Ishikawa (cell line): ENCODE measurements at regions not wholly inside any gene's neighbourhood (a gene's known extent, or its start where the extent isn't known, plus 50 kb on each side); places are given as distances from the start of the nearest gene placed in this dataset.

Experiments
- EGR1 ChIP-seq: IDR thresholded peaks from 2 replicates; pipeline ENCODE4 v1.6.1; 2012
- NFIC ChIP-seq: IDR thresholded peaks from 2 replicates; pipeline ENCODE4 v1.6.1; 2012
- RAD21 ChIP-seq: IDR thresholded peaks from 2 replicates; pipeline ENCODE4 v1.6.1; 2012; ENCODE audit warnings: low read depth
- TAF1 ChIP-seq: IDR thresholded peaks from 2 replicates; pipeline ENCODE4 v1.6.1; 2012; ENCODE audit warnings: low read depth, mild to moderate bottlenecking
- TCF12 ChIP-seq: IDR thresholded peaks from 2 replicates; pipeline ENCODE4 v1.6.1; 2012; ENCODE audit warnings: low read depth
- YY1 ChIP-seq: IDR thresholded peaks from 2 replicates; pipeline ENCODE4 v1.6.1; 2012; ENCODE audit warnings: low read depth
- TF ChIP-seq, protein P1 (sequence below): IDR thresholded peaks from 2 replicates; pipeline ENCODE4 v1.6.1; 2012; ENCODE audit warnings: low read depth, mild to moderate bottlenecking
- TF ChIP-seq, protein P2 (sequence below): IDR thresholded peaks from 2 replicates; pipeline ENCODE4 v1.6.1; 2012
- TF ChIP-seq, protein P3 (sequence below): IDR thresholded peaks from 2 replicates; pipeline ENCODE4 v1.6.1; 2012

DNA sequence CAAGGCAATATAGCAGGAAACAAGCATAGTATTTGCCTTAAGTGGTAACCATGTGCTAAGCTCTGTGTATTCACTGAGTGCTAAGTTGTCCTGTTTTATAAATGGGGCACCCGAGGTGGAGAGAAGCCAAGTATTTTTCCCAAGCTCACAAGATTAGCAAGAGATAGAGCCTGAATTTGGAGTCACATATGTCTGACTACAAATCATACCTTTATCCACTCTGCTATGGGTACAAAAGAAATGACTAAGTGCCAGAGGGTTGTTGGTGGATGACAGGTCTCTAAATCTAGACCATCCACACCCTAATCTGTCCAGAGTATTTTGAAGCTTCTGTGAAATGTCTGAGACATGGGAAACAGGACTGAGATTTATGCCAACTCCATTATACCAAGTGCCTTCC is 182.1 kb upstream of the SEL1L start:
- no peak for TF ChIP-seq TCF12
- TF ChIP-seq TAF1 = no peak
- TF ChIP-seq EGR1 = no peak
- TF ChIP-seq, protein P1, sequence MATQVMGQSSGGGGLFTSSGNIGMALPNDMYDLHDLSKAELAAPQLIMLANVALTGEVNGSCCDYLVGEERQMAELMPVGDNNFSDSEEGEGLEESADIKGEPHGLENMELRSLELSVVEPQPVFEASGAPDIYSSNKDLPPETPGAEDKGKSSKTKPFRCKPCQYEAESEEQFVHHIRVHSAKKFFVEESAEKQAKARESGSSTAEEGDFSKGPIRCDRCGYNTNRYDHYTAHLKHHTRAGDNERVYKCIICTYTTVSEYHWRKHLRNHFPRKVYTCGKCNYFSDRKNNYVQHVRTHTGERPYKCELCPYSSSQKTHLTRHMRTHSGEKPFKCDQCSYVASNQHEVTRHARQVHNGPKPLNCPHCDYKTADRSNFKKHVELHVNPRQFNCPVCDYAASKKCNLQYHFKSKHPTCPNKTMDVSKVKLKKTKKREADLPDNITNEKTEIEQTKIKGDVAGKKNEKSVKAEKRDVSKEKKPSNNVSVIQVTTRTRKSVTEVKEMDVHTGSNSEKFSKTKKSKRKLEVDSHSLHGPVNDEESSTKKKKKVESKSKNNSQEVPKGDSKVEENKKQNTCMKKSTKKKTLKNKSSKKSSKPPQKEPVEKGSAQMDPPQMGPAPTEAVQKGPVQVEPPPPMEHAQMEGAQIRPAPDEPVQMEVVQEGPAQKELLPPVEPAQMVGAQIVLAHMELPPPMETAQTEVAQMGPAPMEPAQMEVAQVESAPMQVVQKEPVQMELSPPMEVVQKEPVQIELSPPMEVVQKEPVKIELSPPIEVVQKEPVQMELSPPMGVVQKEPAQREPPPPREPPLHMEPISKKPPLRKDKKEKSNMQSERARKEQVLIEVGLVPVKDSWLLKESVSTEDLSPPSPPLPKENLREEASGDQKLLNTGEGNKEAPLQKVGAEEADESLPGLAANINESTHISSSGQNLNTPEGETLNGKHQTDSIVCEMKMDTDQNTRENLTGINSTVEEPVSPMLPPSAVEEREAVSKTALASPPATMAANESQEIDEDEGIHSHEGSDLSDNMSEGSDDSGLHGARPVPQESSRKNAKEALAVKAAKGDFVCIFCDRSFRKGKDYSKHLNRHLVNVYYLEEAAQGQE = no peak
- TF ChIP-seq, protein P2, sequence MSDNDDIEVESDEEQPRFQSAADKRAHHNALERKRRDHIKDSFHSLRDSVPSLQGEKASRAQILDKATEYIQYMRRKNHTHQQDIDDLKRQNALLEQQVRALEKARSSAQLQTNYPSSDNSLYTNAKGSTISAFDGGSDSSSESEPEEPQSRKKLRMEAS = no peak
- no peak for TF ChIP-seq NFIC
- no peak for TF ChIP-seq RAD21
- TF ChIP-seq YY1 = no peak
- TF ChIP-seq, protein P3, sequence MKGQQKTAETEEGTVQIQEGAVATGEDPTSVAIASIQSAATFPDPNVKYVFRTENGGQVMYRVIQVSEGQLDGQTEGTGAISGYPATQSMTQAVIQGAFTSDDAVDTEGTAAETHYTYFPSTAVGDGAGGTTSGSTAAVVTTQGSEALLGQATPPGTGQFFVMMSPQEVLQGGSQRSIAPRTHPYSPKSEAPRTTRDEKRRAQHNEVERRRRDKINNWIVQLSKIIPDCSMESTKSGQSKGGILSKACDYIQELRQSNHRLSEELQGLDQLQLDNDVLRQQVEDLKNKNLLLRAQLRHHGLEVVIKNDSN = no peak
